NB4 (cell line): ENCODE measurements at regions not wholly inside any gene's neighbourhood (a gene's known extent, or its start where the extent isn't known, plus 50 kb on each side); places are given as distances from the start of the nearest gene placed in this dataset.

ENCODE experiments used
- DNase-seq: peaks from one replicate; pipeline ENCODE4 v3.0.0; 2010; ENCODE audit warnings: low read depth
- H3K4me3 ChIP-seq: one replicate; pipeline ENCODE4 v1.5.1; 2011; ENCODE audit warnings: mild to moderate bottlenecking, low read depth, low read length, moderate library complexity
- CTCF ChIP-seq: IDR thresholded peaks from one replicate; pipeline ENCODE4 v1.5.1; 2012; ENCODE audit warnings: low read depth, low read length
- MYC ChIP-seq: IDR thresholded peaks from 2 replicates; pipeline ENCODE4 v1.6.1; 2011; ENCODE audit warnings: low read depth, low read length
- POLR2A ChIP-seq: IDR thresholded peaks from 2 replicates; pipeline ENCODE4 v1.6.1; 2011; ENCODE audit warnings: mild to moderate bottlenecking; ENCODE audit not compliant: insufficient read length; ENCODE audit errors: extremely low read depth
- TF ChIP-seq, protein P1 (sequence below): IDR thresholded peaks from 2 replicates; pipeline ENCODE4 v1.6.1; 2011; ENCODE audit warnings: low read depth, low read length

- no peak overlapping the region for H3K4me3 ChIP-seq
Measured at GRCh38 chr18:30917651-30918050, 124.9 kb downstream of the DSC3 start.

DNA sequence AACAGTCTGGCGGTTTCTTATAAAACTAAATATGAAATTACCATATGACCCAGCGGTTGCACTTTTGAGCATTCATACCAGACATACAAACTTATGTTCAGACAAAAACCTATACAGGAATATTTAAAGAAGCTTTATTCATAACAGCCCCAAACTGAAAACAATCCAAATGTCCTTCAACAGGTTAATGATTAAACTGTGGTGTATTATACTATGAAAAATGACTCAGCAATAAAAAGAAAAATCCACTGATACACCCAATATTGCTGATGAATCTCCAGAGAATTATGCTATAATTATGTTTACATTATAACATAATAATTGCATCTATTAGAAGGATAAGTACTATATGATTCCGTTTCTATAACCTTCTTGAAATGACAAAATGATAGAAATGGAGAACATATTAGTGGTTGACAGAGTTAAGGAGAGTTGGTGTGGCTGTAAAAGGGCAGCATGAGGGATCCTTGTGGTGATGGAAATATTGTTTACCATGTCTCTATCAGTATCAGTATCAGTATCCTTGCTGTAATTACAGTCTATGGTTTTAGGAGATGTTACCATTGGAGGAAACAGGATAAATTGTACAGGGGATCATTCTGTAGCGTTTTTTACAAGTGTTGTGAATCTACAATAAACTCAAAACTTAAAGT lies 127.1 kb downstream of the DSC3 start:
- TF ChIP-seq, protein P1, sequence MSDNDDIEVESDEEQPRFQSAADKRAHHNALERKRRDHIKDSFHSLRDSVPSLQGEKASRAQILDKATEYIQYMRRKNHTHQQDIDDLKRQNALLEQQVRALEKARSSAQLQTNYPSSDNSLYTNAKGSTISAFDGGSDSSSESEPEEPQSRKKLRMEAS = no peak
- TF ChIP-seq CTCF = no peak
- no peak for TF ChIP-seq POLR2A
- no peak for TF ChIP-seq MYC
- no peak overlapping the region for H3K4me3 ChIP-seq
- no peak for DNase-seq

More at GRCh38 chr18:30917651-30918050, 124.9 kb downstream of the DSC3 start:
- DNase-seq = no peak
- TF ChIP-seq, protein P1 = no peak
- TF ChIP-seq POLR2A (no peak), MYC (no peak), CTCF (no peak)

DNA sequence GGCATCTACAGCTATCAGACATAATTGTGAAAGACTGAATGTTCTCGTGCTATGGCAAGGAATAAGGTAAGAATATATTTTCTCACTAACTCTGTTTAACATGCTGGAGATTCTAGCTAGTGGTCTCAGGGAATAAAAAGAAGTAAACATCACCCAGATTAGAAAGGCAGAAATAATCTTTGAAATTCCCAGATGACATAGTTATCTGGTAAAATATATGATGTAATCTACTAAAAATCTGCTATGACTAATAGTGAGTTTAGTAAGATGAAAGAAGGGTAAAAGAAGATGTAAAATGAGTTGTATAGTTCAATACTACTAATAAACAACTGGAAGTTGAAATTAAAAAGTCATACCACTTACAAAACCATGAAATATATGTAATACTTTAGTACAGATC lies 134.2 kb downstream of the DSC3 start:
- no peak for TF ChIP-seq POLR2A
- TF ChIP-seq MYC = no peak
- H3K4me3 ChIP-seq = no peak overlapping the region
- DNase-seq = no peak

- H3K4me3 ChIP-seq = no peak overlapping the region
- no peak for DNase-seq
- TF ChIP-seq, protein P1 = no peak
- no peak for TF ChIP-seq MYC
- TF ChIP-seq POLR2A = no peak
- no peak for TF ChIP-seq CTCF
Measured at GRCh38 chr18:30903566-30903965, 139.0 kb downstream of the DSC3 start.

- peak; percentile 11 for TF ChIP-seq CTCF
- TF ChIP-seq, protein P1 = no peak
- H3K4me3 ChIP-seq = no peak overlapping the region
- peak; percentile 23 for DNase-seq
Measured at GRCh38 chr18:30889519-30890301, 152.8 kb downstream of the DSC3 start.

- no peak for DNase-seq
- no peak for TF ChIP-seq CTCF
- no peak for TF ChIP-seq MYC
- no peak overlapping the region for H3K4me3 ChIP-seq
Measured at GRCh38 chr18:30888344-30888743, 154.2 kb downstream of the DSC3 start.
